ENCODE measurements at regions not wholly inside any gene's neighbourhood (a gene's known extent, or its start where the extent isn't known, plus 50 kb on each side); places are given as distances from the start of the nearest gene placed in this dataset.

DNA sequence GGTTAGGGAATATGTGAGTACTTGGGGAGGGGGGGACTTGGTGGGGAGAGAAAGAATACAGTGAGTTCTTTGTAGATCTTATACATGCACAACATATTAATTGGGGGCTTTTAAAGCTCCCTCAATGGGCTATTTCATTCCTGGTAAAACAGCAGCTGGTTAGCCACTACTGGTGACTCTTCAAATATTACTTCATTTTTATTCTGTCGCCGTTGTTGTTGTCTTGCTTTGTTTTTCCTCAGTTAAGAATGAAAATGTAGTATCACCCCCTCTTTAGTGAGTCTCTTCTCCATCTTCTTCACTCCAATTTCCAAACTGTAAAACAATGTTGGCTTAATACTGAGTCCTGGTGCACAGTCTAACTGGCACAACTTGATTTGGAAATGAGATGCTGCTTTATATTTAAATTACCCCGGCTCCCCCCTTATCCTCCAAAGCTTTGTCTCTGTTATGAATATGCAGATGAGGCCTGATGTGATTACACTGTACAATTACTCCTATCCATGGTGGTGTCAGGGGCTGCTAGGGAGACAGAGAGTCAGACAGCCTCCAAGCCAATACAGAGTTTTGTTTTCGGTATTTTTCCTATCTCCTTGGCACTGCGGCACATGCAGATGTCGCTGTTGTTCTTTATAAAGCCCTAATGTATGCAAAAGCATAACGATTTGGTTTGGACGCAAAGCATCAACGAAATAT, 256.9 kb upstream of the PMFBP1 start:
- no peak for DNase-seq
- Histone ChIP-seq H3K4me1 (no peaks in the 10 kb centered on the region), H3K27ac (replicated peaks) (no peak overlapping the region), H3K36me3 (no peaks in the 10 kb centered on the region), H3K4me3 (no peak overlapping the region), H3K9me3 (replicated peaks) (peaks cover 23% of the 10 kb centered on the region), H3K27me3 (ENCODE audit: low read depth) (no peaks in the 10 kb centered on the region)
- intact Hi-C loops (cut with micrococcal nuclease), result no loop called here
- TF ChIP-seq, protein P1, sequence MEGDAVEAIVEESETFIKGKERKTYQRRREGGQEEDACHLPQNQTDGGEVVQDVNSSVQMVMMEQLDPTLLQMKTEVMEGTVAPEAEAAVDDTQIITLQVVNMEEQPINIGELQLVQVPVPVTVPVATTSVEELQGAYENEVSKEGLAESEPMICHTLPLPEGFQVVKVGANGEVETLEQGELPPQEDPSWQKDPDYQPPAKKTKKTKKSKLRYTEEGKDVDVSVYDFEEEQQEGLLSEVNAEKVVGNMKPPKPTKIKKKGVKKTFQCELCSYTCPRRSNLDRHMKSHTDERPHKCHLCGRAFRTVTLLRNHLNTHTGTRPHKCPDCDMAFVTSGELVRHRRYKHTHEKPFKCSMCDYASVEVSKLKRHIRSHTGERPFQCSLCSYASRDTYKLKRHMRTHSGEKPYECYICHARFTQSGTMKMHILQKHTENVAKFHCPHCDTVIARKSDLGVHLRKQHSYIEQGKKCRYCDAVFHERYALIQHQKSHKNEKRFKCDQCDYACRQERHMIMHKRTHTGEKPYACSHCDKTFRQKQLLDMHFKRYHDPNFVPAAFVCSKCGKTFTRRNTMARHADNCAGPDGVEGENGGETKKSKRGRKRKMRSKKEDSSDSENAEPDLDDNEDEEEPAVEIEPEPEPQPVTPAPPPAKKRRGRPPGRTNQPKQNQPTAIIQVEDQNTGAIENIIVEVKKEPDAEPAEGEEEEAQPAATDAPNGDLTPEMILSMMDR (IDR thresholded peaks at IDR 0.05; ENCODE audit: borderline replicate concordance), result no peak

- no peaks in the 10 kb centered on the region for H3K36me3 ChIP-seq
- H3K27me3 ChIP-seq (ENCODE audit: low read depth), result no peaks in the 10 kb centered on the region
- no peak for DNase-seq
- H3K4me3 ChIP-seq, result no peak overlapping the region
- TF ChIP-seq, protein P1 (IDR thresholded peaks at IDR 0.05; ENCODE audit: borderline replicate concordance), result no peak
- peaks cover 23% of the 10 kb centered on the region for H3K9me3 ChIP-seq (replicated peaks)
- H3K27ac ChIP-seq (replicated peaks), result no peak overlapping the region
- H3K4me1 ChIP-seq, result no peaks in the 10 kb centered on the region
- intact Hi-C loops (cut with micrococcal nuclease), result no loop called here
These were observed 255.9 kb upstream of the PMFBP1 start for GRCh38 chr16:72427783-72428331.

DNA sequence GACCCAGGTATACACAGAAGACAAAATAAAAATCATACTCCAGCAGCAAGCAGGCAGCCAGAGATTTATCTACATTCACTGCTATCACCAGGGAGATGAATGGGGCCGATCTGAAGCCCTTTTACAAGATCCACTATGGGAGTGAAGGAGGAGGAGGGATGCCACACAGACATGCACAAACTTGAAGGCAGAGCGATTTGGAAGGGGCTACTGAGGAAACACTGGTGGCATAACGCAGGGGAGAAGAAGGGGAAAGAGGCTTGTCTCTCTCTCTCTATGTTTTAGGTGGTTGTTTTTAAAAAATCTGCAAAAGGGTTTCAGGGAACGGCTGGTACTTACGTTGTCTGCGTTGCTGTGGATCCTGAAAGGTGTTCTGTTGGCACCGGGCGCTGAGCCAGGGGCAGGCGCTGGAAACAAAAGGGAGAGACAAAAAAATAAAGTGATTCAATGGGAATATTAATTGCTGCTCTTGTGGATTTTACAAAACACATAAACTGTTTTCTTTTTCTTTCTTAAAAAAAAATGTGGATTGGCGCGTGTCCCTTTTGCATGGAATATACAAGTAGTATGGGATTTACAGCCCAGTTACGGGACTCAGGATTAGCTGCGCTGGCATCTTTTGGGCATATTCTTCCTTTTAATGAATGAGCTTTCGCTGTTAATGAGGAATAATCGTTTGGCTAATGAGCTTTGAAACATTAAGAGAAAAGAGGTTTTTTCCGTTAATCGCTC, 255.3 kb upstream of the PMFBP1 start:
- TF ChIP-seq, protein P1 (IDR thresholded peaks at IDR 0.05; ENCODE audit: borderline replicate concordance), result no peak
- no peaks in the 10 kb centered on the region for H3K4me1 ChIP-seq
- H3K27me3 ChIP-seq (ENCODE audit: low read depth), result no peaks in the 10 kb centered on the region
- no peak for DNase-seq
- intact Hi-C loops (cut with micrococcal nuclease), result no loop called here
- peaks cover 24% of the 10 kb centered on the region for H3K9me3 ChIP-seq (replicated peaks)
- no peaks in the 10 kb centered on the region for H3K36me3 ChIP-seq
- H3K4me3 ChIP-seq, result no peak overlapping the region
- no peak overlapping the region for H3K27ac ChIP-seq (replicated peaks)

GRCh38 chr16:72426386-72426785, 254.4 kb upstream of the PMFBP1 start:
- Histone ChIP-seq H3K4me1 (no peaks in the 10 kb centered on the region), H3K36me3 (no peaks in the 10 kb centered on the region), H3K27me3 (ENCODE audit: low read depth) (no peaks in the 10 kb centered on the region), H3K4me3 (no peak overlapping the region), H3K9me3 (replicated peaks) (peaks cover 32% of the 10 kb centered on the region), H3K27ac (replicated peaks) (no peak overlapping the region)
- no peak for DNase-seq
- intact Hi-C loops (cut with micrococcal nuclease), result no loop called here
- TF ChIP-seq, protein P1 (IDR thresholded peaks at IDR 0.05; ENCODE audit: borderline replicate concordance), result no peak

DNA sequence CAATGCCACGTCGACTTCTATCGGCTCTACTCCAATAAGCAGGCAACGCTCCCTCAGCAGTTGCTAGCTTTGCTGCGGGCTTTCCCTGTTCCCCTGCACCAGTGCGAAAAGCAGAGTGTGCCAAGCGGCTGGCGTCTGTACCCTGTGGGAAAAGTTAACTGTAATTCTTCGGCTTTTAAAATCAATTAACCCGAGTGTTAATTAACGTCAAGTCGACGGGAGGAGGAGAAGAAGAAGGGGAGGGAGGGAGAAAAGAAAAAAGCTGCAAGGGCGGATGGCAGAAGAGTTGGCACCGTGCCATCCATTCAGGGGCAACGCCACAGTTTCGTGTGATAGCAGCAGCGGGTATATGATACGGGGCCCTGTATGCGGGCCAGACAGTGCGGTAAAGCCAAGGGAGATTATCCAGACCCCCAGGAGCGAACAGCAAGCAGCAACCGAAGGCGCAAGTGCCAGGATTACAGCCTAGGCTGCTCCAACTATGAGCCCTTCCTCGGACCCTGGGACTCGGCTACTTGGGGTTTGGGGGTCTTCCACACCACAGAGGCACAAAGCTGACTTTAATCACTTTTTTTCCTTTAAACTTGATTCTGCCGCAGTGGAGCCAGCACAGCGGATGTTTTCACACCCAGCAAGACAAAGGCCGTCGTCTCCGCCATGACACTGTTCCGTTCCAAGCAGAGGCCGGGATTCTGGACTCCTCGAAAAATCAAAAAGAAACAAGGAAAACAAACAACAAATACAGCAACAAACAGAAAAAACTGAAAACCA, 253.8 kb upstream of the PMFBP1 start:
- intact Hi-C loops (cut with micrococcal nuclease), result no loop called here
- no peak overlapping the region for H3K4me3 ChIP-seq
- H3K9me3 ChIP-seq (replicated peaks), result peaks cover 38% of the 10 kb centered on the region
- H3K4me1 ChIP-seq, result no peaks in the 10 kb centered on the region
- no peak overlapping the region for H3K27ac ChIP-seq (replicated peaks)
- H3K27me3 ChIP-seq (ENCODE audit: low read depth), result no peaks in the 10 kb centered on the region
- H3K36me3 ChIP-seq, result no peaks in the 10 kb centered on the region
- no peak for DNase-seq
- TF ChIP-seq, protein P1 (IDR thresholded peaks at IDR 0.05; ENCODE audit: borderline replicate concordance), result no peak

Measured in left ventricle myocardium inferior (tissue), 1 donor.